GM12878 (cell line): ENCODE measurements at regions not wholly inside any gene's neighbourhood (a gene's known extent, or its start where the extent isn't known, plus 50 kb on each side); places are given as distances from the start of the nearest gene placed in this dataset.

ENCODE experiments used
- ATAC-seq: fragments of 200-7000 bp; cut with Tn5 transposase; 3 replicates; pipeline ENCODE4 v1.9.1; 2020; ENCODE audit warnings: mild to moderate bottlenecking, moderate library complexity
- BruUV-seq: library from RNA; stranded (reverse); fragments of 400-500 nt; replicated peaks from 2 replicates; lab custom pipeline; 2021; lab: Mats Ljungman, UMichigan
- CTCF ChIA-PET: fragments of 300-600 bp; sonication (Branson Sonifier 250); formaldehyde crosslinking; extraction: SDS; loops from one replicate; lab custom pipeline; 2021; ENCODE audit warnings: inconsistent platforms; lab: Yijun Ruan, JAX
- POLR2A ChIA-PET: fragments of 350-600 bp; formaldehyde crosslinking; extraction: SDS; loops from one replicate; lab custom pipeline; 2021; ENCODE audit warnings: inconsistent platforms; lab: Charles Lee
- RAD21 ChIA-PET: fragments of 300-600 bp; sonication (Branson Sonifier 250); formaldehyde crosslinking; loops from one replicate; lab custom pipeline; 2023; ENCODE audit warnings: antibody characterized with exemption; ENCODE audit not compliant: unreplicated experiment; lab: Charles Lee
- SMC1A ChIA-PET: fragments of 300-600 bp; sonication (Branson Sonifier 250); formaldehyde crosslinking; loops from one replicate; lab custom pipeline; 2023; ENCODE audit not compliant: unreplicated experiment, uncharacterized antibody; lab: Charles Lee
- DNase-seq: peaks from one replicate; pipeline ENCODE4 v3.0.0-alpha.2; 2011; ENCODE audit warnings: low read depth, low spot score
- FAIRE-seq: peaks from 3 replicates; lab custom pipeline; 2011; peaks lifted over from hg19 to GRCh38; lab: Jason Lieb, UNC
- H2AFZ ChIP-seq: 2 replicates; pipeline ENCODE4 v1.6.0; 2011; ENCODE audit warnings: low read depth, low read length, control low read depth; ENCODE audit not compliant: control insufficient read depth
- H3K27ac ChIP-seq: 2 replicates; pipeline ENCODE4 v1.5.1; 2011; ENCODE audit warnings: control low read depth; ENCODE audit not compliant: control insufficient read depth, insufficient read depth
- H3K27me3 ChIP-seq, 2 experiments: replicated peaks in 1 of 2; 2 replicates each; pipeline versions ENCODE4 v1.6.0 to v1.6.1; 2011; ENCODE audit warnings: low read length in 1 of 2; ENCODE audit not compliant: control insufficient read depth in 2 of 2, insufficient read depth in 2 of 2
- H3K36me3 ChIP-seq, 2 experiments: 2 replicates each; pipeline ENCODE4 v1.5.1; 2011; ENCODE audit warnings: low read length in 1 of 2; ENCODE audit not compliant: control insufficient read depth in 2 of 2, insufficient read depth in 2 of 2
- H3K4me1 ChIP-seq: 2 replicates; pipeline ENCODE4 v1.6.1; 2011; ENCODE audit warnings: mild to moderate bottlenecking, low read length, moderate library complexity, mixed read lengths; ENCODE audit not compliant: control insufficient read depth, insufficient read depth
- H3K4me2 ChIP-seq: 2 replicates; pipeline ENCODE4 v1.6.0; 2011; ENCODE audit warnings: control low read depth; ENCODE audit not compliant: control insufficient read depth, insufficient read depth
- H3K4me3 ChIP-seq: fragments of 200-600 bp; sonication (generic); 2 replicates; pipeline ENCODE4 v1.5.1; 2016
- H3K79me2 ChIP-seq: 2 replicates; pipeline ENCODE4 v1.6.0; 2011; ENCODE audit warnings: low read length; ENCODE audit not compliant: control insufficient read depth, insufficient read depth
- H3K9ac ChIP-seq: 2 replicates; pipeline ENCODE4 v1.8.0; 2011; ENCODE audit warnings: low read length, control low read depth, mixed read lengths; ENCODE audit not compliant: control insufficient read depth, insufficient read depth
- H3K9me3 ChIP-seq: replicated peaks from 3 replicates; pipeline ENCODE4 v1.5.1; 2011; ENCODE audit warnings: mild to moderate bottlenecking, low read length; ENCODE audit not compliant: control insufficient read depth, insufficient read depth
- H4K20me1 ChIP-seq: 2 replicates; pipeline ENCODE4 v1.6.0; 2011; ENCODE audit not compliant: control insufficient read depth, insufficient read depth
- CEBPZ ChIP-seq: fragments of 150-350 bp; IDR thresholded peaks from 2 replicates; pipeline ENCODE4 v1.6.1; 2016; ENCODE audit warnings: low read depth, low read length
- ESRRA ChIP-seq: IDR thresholded peaks from 2 replicates; pipeline ENCODE4 v1.6.1; 2012; ENCODE audit warnings: mild to moderate bottlenecking, low read length, improper control_type of control experiment
- KAT2A ChIP-seq: conservative IDR thresholded peaks from 2 replicates; pipeline ENCODE4 v1.6.1; 2011; ENCODE audit warnings: low read depth, low read length; ENCODE audit not compliant: control insufficient read depth
- MTA3 ChIP-seq: IDR thresholded peaks from 2 replicates; pipeline ENCODE4 v1.6.1; 2012; ENCODE audit warnings: low read length, inconsistent platforms, borderline replicate concordance
- MYB ChIP-seq: fragments of 150-350 bp; IDR thresholded peaks from 2 replicates; pipeline ENCODE4 v1.6.1; 2014; ENCODE audit warnings: mild to moderate bottlenecking, low read depth, low read length, borderline replicate concordance
- NR2F1 ChIP-seq: fragments of 450-650 bp; conservative IDR thresholded peaks from 2 replicates; pipeline ENCODE4 v1.6.1; 2017; ENCODE audit warnings: mild to moderate bottlenecking
- POLR2AphosphoS2 ChIP-seq: IDR thresholded peaks from 2 replicates; pipeline ENCODE4 v1.6.1; 2011; ENCODE audit warnings: low read depth, mild to moderate bottlenecking, low read length, improper control_type of control experiment, moderate library complexity
- REST ChIP-seq: IDR thresholded peaks from 2 replicates; pipeline ENCODE4 v1.6.1; 2012; ENCODE audit warnings: mild to moderate bottlenecking, low read depth, low read length
- SMAD1 ChIP-seq: fragments of 450-650 bp; IDR thresholded peaks from 2 replicates; pipeline ENCODE4 v1.6.1; 2018; ENCODE audit warnings: mild to moderate bottlenecking, low read depth; ENCODE audit not compliant: partially characterized antibody
- SMAD5 ChIP-seq: IDR thresholded peaks from 2 replicates; pipeline ENCODE4 v1.6.1; 2016; ENCODE audit warnings: antibody characterized with exemption, low read depth
- SPI1 ChIP-seq: IDR thresholded peaks from 2 replicates; pipeline ENCODE4 v1.6.1; 2011; ENCODE audit warnings: low read depth, mild to moderate bottlenecking, low read length, moderate library complexity, borderline replicate concordance; ENCODE audit not compliant: insufficient read depth
- ZNF24 ChIP-seq: fragments of 450-650 bp; IDR thresholded peaks from 2 replicates; pipeline ENCODE4 v1.6.1; 2017; ENCODE audit warnings: antibody characterized with exemption, mild to moderate bottlenecking
- WGBS: methylation state at CpG from one replicate; pipeline ENCODE4 v1.1.6; 2016; ENCODE audit warnings: low lambda C conversion rate; ENCODE audit not compliant: insufficient replicate concordance, insufficient coverage; ENCODE audit errors: missing lambda C conversion rate; 5-methylcytosine and 5-hydroxymethylcytosine counted together
- in situ Hi-C: fragments of 300-500 bp; cut with MboI; formaldehyde crosslinking; loops from 9 replicates; pipeline ENCODE4 v1.14.3; 2018; ENCODE audit warnings: mixed read lengths
- intact Hi-C: fragments of 100-400 bp; cut with micrococcal nuclease; formaldehyde crosslinking; loops from one replicate; pipeline ENCODE4 v1.14.2; 2022; ENCODE audit not compliant: unreplicated experiment
- TF ChIP-seq, protein P1 (sequence below): fragments of 450-650 bp; IDR thresholded peaks from 2 replicates; pipeline ENCODE4 v1.6.1; 2016; ENCODE audit warnings: mild to moderate bottlenecking
- TF ChIP-seq, protein P2 (sequence below): fragments of 450-650 bp; IDR thresholded peaks from 2 replicates; pipeline ENCODE4 v1.6.1; 2017; ENCODE audit warnings: mild to moderate bottlenecking, moderate library complexity

- 3% methylated on average over 3 of the region's 3 CpGs for WGBS
- H3K36me3 ChIP-seq = no peaks in the 10 kb centered on the region
- ChIA-PET CTCF (no interaction called here), POLR2A (no interaction called here), SMC1A (no interaction called here), RAD21 (no interaction called here)
- no peaks in the 10 kb centered on the region for H3K79me2 ChIP-seq
- no peak overlapping the region for H3K4me2 ChIP-seq
- no peaks in the 10 kb centered on the region for H4K20me1 ChIP-seq
- H3K4me3 ChIP-seq = no peak overlapping the region
- no peaks in the 10 kb centered on the region for H3K9me3 ChIP-seq
- intact Hi-C loops = no loop called here
- FAIRE-seq (no peak), ATAC-seq (no peak), DNase-seq (no peak)
- in situ Hi-C loops = no loop called here
- no TSS peak for BruUV-seq
- H2AFZ ChIP-seq = no peak overlapping the region
- H3K27ac ChIP-seq = no peak overlapping the region
- no peaks in the 10 kb centered on the region for H3K4me1 ChIP-seq
- no peak overlapping the region for H3K9ac ChIP-seq
- no peaks in the 10 kb centered on the region for H3K27me3 ChIP-seq
- TF ChIP-seq MYB = no peak
- TF ChIP-seq, protein P1, sequence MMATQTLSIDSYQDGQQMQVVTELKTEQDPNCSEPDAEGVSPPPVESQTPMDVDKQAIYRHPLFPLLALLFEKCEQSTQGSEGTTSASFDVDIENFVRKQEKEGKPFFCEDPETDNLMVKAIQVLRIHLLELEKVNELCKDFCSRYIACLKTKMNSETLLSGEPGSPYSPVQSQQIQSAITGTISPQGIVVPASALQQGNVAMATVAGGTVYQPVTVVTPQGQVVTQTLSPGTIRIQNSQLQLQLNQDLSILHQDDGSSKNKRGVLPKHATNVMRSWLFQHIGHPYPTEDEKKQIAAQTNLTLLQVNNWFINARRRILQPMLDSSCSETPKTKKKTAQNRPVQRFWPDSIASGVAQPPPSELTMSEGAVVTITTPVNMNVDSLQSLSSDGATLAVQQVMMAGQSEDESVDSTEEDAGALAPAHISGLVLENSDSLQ = no peak
- TF ChIP-seq, protein P2, sequence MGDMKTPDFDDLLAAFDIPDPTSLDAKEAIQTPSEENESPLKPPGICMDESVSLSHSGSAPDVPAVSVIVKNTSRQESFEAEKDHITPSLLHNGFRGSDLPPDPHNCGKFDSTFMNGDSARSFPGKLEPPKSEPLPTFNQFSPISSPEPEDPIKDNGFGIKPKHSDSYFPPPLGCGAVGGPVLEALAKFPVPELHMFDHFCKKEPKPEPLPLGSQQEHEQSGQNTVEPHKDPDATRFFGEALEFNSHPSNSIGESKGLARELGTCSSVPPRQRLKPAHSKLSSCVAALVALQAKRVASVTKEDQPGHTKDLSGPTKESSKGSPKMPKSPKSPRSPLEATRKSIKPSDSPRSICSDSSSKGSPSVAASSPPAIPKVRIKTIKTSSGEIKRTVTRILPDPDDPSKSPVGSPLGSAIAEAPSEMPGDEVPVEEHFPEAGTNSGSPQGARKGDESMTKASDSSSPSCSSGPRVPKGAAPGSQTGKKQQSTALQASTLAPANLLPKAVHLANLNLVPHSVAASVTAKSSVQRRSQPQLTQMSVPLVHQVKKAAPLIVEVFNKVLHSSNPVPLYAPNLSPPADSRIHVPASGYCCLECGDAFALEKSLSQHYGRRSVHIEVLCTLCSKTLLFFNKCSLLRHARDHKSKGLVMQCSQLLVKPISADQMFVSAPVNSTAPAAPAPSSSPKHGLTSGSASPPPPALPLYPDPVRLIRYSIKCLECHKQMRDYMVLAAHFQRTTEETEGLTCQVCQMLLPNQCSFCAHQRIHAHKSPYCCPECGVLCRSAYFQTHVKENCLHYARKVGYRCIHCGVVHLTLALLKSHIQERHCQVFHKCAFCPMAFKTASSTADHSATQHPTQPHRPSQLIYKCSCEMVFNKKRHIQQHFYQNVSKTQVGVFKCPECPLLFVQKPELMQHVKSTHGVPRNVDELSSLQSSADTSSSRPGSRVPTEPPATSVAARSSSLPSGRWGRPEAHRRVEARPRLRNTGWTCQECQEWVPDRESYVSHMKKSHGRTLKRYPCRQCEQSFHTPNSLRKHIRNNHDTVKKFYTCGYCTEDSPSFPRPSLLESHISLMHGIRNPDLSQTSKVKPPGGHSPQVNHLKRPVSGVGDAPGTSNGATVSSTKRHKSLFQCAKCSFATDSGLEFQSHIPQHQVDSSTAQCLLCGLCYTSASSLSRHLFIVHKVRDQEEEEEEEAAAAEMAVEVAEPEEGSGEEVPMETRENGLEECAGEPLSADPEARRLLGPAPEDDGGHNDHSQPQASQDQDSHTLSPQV = no peak
- no peak for TF ChIP-seq KAT2A
- TF ChIP-seq SPI1 = no peak
- TF ChIP-seq ZNF24 = no peak
- TF ChIP-seq NR2F1 = no peak
- no peak for TF ChIP-seq SMAD5
- TF ChIP-seq CEBPZ = no peak
- TF ChIP-seq ESRRA = no peak
- TF ChIP-seq MTA3 = no peak
- no peak for TF ChIP-seq SMAD1
- no peak for TF ChIP-seq REST
- TF ChIP-seq POLR2AphosphoS2 = no peak
These were observed 329.2 kb upstream of the TSHZ3 start for GRCh38 chr19:31678421-31678820.
